ENCODE measurements at regions not wholly inside any gene's neighbourhood (a gene's known extent, or its start where the extent isn't known, plus 50 kb on each side); places are given as distances from the start of the nearest gene placed in this dataset.
"Not testable (repeated sequence)": the region's sequence is repeated elsewhere in the genome, so short reads cannot be mapped to it uniquely, and the experiment has no call there.

DNA sequence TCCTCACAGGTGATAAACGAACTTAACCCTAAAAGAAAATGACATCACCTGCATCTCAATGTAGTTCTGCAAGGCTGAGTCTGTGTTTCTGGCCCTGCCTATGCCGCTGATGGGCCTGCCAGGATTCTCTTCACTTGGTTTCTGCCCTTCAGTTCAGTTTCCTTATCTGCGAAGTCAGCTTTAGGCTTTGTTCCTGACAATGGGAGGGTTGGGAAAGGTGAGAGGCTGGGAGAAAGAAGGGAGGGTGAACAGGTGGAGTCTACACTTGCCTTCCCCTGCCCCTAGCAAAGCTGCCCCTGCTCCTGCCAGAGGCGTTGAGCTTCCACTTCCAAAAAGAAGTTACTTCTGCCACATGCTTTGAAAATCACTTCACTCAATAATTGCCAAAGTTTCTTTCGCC, 124.0 kb upstream of the APCDD1 start:
- DNase-seq = no peak
- TF ChIP-seq POLR2A (IDR thresholded peaks at IDR 0.05; ENCODE audit: low read length) = no peak
- TF ChIP-seq GATA1 (IDR thresholded peaks at IDR 0.05; ENCODE audit: low read depth, low read length) = no peak

DNA sequence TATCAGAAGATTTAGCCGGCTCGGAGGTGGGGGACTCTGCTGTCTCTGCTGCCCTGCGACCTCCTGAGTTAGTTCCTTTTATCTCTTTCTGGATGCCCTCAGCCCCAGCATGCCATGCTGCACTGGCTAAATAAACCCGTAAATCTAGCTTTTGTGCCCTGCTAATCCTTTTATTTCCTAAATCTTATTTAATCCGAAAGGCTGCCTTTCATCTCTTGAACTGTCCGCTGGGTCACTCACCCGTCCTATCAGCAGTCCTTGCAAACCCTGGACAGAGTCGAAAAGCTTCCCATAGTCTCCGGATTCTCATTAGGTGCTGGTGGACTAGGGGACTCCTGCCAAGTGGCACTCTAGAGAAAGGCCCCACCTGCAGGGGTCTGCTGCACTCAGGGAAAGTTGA, 122.0 kb upstream of the APCDD1 start:
- no peak for DNase-seq
- TF ChIP-seq POLR2A (IDR thresholded peaks at IDR 0.05; ENCODE audit: low read length) (no peak), GATA1 (IDR thresholded peaks at IDR 0.05; ENCODE audit: low read depth, low read length) (no peak)

DNA sequence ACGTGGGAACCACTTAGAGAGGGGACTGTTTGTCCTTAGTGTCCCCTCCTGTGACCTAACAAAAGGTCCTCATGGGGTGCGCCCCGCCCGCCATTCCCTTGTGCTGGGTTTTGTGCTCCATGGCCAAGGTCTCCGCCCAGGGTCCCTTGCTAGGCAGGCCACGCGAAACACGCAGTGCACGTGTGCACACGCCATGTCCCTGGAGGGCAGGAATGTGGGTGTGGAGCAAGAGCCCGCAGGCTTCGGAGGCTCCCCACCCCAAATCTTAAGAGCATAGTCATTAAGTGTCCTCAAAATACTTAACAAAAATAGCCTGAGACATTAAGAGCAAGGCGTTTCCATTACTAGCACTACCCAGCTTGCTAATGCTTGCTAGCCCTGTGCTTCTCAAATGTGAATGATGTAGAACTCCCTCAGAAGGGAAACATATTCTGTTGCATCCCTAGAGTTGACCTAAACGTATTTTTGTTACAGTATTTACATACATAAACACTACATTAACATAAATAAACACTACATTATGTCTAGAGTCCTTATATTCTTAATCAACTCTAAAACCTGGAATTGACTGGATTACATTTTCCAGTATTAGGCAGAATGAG, 117.6 kb upstream of the APCDD1 start:
- no peak for DNase-seq
- TF ChIP-seq POLR2A (IDR thresholded peaks at IDR 0.05; ENCODE audit: low read length) (no peak), GATA1 (IDR thresholded peaks at IDR 0.05; ENCODE audit: low read depth, low read length) (no peak)

DNA sequence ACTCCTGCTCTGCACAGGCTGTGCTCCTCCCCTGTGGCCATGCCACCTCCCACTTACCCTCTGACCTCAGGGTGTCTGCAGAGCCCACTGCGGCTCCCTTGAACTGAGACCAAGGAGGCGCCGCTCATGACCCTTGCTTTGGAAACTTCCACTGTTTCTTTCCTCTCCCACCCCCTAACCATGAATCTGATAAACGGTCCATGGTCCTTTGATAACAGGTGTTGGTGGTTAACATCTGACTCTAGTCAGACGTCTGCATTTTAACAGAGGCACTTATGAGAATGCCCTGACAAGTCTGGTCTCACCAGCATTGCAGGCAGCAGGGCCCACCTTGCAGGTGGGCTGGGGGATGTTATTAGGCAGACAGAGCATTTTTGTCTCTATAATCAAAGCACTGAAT, 113.6 kb upstream of the APCDD1 start:
- DNase-seq = no peak
- TF ChIP-seq POLR2A (IDR thresholded peaks at IDR 0.05; ENCODE audit: low read length) = no peak
- TF ChIP-seq GATA1 (IDR thresholded peaks at IDR 0.05; ENCODE audit: low read depth, low read length) = no peak

DNA sequence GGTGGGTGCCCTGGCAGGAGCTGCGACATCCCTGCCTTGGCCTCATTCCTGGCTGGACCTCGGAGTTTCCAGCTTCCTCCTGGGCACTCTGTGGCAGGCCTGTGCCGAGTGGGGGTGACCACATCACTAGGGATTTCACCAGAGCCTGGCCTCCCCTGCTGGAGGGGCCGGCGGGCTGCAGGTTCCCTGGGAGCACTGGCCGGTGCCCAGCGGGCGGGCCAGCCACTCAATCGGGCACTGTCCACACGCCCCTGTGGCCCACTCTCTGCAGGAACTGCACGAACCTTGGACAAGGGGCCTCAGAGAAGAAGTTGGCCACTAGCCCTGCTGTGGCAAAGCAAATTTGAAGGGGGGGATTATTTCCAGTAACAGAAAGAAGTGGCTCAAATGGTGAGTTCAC, 110.7 kb upstream of the APCDD1 start:
- no peak for TF ChIP-seq POLR2A (IDR thresholded peaks at IDR 0.05; ENCODE audit: low read length)
- TF ChIP-seq GATA1 (IDR thresholded peaks at IDR 0.05; ENCODE audit: low read depth, low read length) = no peak

DNA sequence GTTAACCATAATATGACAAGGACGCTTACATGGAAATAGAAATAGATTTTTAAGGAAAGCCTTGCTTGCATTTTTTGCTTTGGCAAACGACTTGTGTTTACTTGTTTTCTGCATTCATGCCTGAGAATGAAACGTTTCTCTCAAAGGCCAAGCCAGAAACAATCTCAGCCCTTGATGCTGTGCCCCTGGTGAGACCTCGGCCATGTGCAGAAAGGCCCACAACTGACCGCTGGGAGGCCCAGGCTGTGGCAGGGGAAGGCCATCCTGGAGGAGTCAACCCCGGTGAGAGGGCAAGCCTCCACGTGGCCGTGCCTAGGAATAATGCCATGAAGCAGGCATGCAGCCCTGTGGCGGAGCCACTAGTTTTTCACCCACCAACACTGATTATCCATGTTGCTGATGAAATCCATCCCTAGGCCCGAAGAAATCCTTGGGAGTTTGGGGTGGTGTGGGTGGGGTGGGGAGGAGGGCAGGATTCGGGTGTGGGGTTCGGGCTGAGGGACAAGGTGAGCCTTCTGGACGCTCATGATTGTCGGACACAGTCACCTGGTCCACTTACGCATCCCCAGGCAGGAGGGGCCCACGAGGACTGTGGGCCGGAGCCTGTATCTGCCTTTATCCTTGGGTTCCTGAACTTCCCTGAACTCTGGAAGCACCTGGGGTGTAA, 107.6 kb upstream of the APCDD1 start:
- DNase-seq = no peak
- TF ChIP-seq POLR2A (IDR thresholded peaks at IDR 0.05; ENCODE audit: low read length) = no peak
- no peak for TF ChIP-seq GATA1 (IDR thresholded peaks at IDR 0.05; ENCODE audit: low read depth, low read length)

More for the DNA sequence above, 110.7 kb upstream of the APCDD1 start:
- DNase-seq = no peak

DNA sequence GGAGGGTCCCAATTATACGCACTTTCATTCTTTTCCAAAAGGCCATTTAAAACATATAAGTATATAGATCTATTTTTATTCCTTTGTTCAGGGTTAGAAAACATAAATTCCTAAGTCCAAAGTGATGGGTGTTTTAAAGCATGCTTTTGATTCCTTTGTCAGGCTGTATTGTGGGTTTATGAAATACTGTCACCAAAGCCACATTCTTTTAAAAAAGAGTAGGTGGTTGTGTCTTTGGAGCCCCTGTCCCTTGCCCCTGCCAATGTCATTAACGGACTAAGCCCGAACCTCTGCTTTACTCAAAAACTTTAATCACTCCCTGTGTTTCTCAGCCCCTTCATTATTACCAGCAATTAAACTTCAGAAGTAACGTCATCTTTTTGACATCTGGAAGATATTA, 104.9 kb upstream of the APCDD1 start:
- DNase-seq = no peak
- TF ChIP-seq GATA1 (IDR thresholded peaks at IDR 0.05; ENCODE audit: low read depth, low read length) (no peak), POLR2A (IDR thresholded peaks at IDR 0.05; ENCODE audit: low read length) (no peak)

DNA sequence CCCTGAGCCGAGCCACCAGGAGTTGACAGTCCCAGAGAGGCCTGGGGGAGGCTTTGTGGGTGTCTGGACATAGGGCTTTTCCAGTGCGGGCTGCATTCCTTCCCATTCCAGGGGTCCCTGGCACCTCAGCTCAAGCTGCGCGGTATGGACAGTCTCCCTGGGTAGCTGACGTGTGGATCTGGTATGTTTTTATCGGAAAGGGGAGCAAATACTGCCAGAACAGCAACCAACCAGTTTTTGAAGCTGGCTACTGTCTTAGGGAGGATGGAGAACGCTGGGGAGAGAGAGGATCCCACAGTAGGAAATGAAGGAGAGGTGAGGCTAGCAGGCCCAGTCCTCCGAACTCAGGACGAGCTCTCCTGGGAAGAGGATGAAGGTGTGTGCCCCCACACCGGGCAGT, 103.8 kb upstream of the APCDD1 start:
- TF ChIP-seq POLR2A (IDR thresholded peaks at IDR 0.05; ENCODE audit: low read length) (no peak), GATA1 (IDR thresholded peaks at IDR 0.05; ENCODE audit: low read depth, low read length) (no peak)
- DNase-seq = no peak

DNA sequence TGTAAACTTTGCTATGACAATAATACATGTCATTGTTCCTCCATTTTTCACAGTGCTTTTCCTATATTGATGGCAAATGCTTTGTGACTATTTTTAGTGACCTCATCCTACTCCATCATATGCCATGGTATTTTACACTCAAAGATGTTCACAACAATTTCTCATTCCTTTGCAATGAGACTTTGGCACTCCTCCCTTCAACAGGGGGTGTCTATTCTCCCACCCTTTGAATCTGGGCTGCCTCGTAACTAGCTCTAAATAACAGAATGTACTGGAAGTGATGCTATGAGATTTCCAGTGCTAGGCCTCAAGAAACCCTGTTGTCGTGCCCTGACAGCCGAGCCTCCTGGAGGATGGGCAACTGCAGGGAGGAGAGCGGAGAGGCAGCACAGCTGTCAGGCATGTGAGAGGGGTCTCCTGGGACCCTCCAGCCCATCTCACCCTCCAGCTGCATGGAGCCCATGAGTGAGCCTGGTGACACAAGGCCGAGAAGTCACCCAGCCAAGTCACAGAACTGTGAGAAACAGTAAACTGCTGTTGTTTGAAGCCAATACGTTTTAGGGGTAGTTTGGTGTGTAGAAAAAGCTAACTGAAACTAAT, 103.1 kb upstream of the APCDD1 start:
- DNase-seq = no peak

DNA sequence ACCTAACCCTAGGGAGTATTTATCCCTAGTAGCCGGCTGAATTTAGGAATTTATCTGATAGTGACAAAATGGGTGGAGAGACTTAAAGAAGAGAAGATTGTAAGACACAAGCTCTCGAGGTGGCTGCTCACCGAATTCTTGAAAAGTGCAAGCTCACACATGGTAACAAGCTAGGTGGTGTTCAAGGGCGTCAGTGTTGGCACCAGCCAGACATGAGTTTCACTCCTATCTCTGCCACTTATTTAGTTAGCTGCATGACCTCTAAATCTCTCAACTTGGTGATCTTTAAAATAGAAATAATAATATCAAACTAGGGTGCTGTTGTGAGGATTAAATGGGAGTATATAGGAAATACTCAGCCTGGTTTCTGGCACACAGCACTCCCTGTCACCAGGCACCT, 102.6 kb upstream of the APCDD1 start:
- TF ChIP-seq POLR2A (IDR thresholded peaks at IDR 0.05; ENCODE audit: low read length) (no peak), GATA1 (IDR thresholded peaks at IDR 0.05; ENCODE audit: low read depth, low read length) (no peak)
- DNase-seq = no peak

More for the DNA sequence above, 103.1 kb upstream of the APCDD1 start:
- TF ChIP-seq POLR2A (IDR thresholded peaks at IDR 0.05; ENCODE audit: low read length) = no peak
- TF ChIP-seq GATA1 (IDR thresholded peaks at IDR 0.05; ENCODE audit: low read depth, low read length) = no peak

DNA sequence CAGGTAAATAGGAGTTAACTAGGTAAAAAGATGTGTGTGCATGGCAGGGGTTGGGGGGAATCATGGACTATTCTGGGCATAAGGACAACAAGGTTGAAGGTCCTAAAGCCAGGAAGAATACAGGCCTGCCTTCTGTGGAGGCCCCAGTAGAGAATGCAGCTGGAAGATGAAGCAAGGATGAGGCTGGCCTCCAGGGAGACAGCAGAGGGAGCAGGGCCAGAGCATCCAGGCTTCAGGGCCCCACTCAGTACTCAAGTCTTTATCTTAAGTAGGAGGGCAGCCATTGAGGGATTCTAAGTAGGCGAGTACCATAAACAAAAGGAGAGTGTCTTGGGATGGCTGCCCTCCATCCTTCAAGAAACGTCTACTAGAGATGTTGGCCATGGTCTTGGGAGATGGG, 101.8 kb upstream of the APCDD1 start:
- DNase-seq = no peak
- no peak for TF ChIP-seq GATA1 (IDR thresholded peaks at IDR 0.05; ENCODE audit: low read depth, low read length)
- TF ChIP-seq POLR2A (IDR thresholded peaks at IDR 0.05; ENCODE audit: low read length) = no peak

DNA sequence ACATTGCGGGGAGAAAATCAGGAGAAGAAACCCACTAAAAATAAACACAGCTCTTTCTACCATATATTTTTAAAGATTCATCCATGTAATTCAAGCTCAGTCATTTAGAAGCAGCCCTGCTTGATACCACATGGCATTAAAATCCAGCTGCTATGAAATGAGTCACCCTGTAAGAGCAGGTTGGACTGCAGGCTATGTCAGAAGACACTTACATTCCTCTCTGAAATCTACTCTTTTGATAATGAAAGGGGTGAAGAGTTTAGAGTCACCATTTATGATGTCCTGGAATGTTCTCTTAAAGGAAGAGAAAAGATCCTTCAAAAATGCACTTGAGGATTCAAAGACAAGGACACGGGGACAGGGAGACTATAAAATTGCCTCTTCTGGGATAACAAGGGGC, 100.6 kb upstream of the APCDD1 start:
- TF ChIP-seq GATA1 (IDR thresholded peaks at IDR 0.05; ENCODE audit: low read depth, low read length) = no peak
- TF ChIP-seq POLR2A (IDR thresholded peaks at IDR 0.05; ENCODE audit: low read length) = no peak
- no peak for DNase-seq

DNA sequence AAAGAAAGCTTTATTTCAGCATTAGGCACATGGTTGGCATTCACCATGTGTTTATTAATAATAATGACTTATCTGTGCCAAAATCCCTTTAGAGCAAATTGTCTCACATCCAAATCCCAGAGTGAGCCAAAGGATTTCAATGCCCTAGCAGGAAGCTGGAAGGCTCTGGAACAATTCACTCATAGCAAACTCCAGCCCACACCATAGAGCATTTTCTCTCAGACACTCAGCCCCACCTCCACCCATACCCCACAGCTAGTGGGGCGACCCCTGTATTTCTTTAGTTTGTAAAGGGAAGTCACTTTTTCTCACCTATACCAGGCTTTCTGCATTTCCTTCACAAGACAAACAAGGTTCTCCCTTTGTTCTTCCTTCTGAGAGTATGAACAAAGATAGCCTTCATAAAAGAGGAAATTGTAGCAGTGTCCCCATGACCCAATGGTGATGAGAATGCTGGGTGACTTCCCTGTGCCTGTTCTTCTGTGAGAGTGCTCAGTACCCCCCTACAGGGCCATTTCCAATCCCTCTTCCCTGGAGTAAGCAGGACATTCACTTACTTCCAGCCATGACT, 100.1 kb upstream of the APCDD1 start:
- no peak for DNase-seq
- TF ChIP-seq GATA1 (IDR thresholded peaks at IDR 0.05; ENCODE audit: low read depth, low read length) (no peak), POLR2A (IDR thresholded peaks at IDR 0.05; ENCODE audit: low read length) (no peak)

DNA sequence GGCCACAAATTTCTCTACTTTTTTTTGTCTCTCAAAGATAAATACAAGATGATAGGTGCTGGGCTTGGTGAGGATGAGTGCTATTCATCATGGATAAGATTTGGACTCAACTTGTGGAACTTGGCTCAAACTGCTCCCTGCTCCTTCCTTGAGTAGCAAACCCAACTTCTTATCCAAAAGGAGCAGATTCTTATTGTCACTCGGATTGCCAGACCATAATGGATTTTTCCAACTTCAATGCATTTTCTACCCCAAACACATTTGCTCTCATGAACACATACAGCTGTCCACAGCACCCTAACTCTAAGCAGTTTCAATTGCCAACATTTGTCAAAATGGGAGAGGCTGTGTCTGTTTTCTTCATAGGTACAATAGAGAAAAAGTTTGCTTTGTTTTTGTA, 99.5 kb upstream of the APCDD1 start:
- TF ChIP-seq GATA1 (IDR thresholded peaks at IDR 0.05; ENCODE audit: low read depth, low read length) = no peak
- no peak for TF ChIP-seq POLR2A (IDR thresholded peaks at IDR 0.05; ENCODE audit: low read length)
- no peak for DNase-seq

DNA sequence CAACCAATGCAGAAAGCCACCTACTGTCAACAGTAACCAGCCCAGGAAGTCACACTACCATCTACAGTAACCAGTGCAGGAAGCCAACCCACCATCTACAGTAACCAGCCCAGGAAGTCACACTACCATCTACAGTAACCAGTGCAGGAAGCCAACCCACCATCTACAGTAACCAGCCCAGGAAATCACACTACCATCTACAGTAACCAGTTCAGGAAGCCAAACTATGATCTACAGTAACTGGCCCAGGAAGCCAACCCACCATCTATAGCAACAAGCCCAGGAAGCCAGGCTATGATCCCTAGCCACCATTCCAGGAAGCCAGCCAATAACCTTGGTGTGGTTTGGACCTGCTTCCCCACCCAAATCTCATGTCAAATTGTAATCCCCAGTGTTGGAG, 97.4 kb upstream of the APCDD1 start:
- DNase-seq = not testable (repeated sequence)

Measured in erythroblast (primary cell).